GM18907 (cell line): ENCODE measurements at regions not wholly inside any gene's neighbourhood (a gene's known extent, or its start where the extent isn't known, plus 50 kb on each side); places are given as distances from the start of the nearest gene placed in this dataset.
"Not testable (repeated sequence)": the region's sequence is repeated elsewhere in the genome, so short reads cannot be mapped to it uniquely, and the experiment has no call there.

Source experiments
- ATAC-seq: cut with Tn5 transposase; IDR thresholded peaks from one replicate; pipeline ENCODE4 v1.9.1; 2021; ENCODE audit warnings: mild to moderate bottlenecking, moderate library complexity; ENCODE audit not compliant: unreplicated experiment

DNA sequence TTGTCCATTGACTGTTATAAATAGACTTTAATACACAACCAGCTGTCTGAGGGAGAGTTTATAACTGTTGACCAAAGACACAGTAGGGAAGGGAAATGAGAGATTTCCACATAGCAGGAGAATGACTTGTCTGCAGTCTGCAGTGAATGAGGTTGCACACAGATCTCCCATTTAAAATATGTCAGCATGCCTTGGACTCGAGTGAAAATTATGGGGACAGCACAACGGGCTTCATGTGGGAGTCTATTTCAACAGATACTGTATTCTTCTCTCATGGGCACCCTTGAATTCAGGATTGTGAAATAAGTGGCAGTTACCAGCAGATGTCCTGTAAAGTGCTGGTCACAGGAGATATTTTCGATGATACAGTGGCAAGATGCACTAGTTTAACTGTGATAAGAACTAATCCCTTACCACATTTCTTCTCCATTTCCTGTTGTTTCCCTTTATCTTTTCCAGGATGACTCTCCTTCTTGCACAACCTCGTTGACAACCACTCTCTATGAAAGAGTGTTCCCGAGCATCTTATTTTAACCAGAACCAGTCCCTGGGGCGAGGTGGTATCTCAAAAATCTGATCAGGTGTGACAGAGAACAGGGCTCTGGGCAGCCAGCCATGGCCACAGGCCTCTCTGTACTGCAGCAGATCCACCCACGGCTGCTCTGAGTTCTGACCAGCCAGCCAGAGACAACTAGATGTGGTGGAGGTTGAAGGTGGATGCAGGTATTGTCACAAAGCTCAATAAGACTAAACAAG, 51.5 kb upstream of the MAP3K1 start:
- ATAC-seq, result no peak

DNA sequence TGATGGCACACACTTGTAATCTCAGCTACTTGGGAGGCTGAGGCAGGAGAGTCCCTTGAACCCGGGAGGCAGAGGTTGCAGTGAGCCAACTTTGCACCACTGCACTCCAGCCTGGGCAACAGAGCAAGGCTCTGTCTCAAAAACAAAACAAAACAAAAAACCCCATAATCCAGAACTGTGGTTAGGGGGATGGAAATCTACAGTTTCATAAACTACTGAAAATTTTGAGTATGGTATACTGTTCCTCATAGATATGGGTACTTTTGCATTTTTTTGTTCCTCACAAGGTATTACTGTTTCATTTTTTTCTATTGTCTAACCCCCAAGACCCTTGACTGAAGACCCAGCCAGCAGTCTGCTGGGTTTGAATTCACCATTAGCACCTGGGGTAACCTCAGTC, 52.2 kb upstream of the MAP3K1 start:
- no peak for ATAC-seq

DNA sequence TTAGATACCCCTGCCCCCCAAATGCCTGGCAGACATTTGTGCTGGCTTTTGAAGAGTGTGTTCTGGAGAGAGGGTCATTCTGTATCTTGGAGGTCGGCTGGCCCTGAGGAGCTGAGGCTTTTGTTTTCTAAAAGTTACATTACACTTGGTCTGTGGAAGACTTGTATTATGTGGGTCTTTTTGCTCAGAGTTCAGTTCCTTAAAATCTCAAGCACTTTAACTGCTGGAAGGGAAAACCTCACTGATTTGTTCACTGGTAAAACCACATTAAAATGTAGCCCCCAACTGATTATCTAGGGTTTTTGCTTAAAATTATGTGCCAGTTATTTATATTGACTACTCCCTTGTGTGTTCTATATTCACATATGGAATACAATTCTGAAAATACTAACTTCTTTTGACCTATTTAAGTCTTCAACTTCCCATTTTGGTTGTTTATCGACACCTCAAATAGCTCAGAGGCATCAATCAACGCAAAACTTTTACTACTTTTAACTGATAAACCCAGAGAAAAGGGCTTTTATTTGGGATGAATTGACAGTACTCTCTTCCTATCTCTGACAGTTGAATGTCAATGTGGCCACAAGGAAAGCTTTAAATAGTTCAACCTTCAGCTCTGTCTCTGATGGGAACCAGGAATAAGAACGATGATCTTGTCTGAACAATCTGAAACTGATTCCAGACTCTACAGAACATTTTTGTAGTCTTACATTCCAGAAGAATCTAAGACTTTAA, 54.0 kb upstream of the MAP3K1 start:
- ATAC-seq, result no peak

DNA sequence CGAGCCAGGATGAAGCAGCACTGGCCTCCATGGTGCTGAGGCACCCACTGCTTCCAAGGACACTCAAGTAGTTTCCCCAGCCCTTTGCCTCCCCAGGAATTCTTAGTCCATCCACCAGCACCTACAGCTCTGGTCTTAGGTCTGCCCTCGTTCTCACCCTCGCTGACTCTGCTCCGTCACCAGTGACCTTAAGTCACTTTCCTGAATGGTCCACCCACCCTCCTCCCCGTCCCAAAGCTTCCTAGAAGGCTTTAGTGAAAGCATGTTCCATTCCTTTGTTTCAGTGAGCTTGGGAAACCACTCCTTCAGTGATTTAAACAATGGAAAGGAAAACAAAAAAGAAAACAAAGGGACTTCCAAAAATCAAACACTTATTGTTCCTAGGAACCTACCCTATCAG, 54.6 kb upstream of the MAP3K1 start:
- ATAC-seq, result no peak

DNA sequence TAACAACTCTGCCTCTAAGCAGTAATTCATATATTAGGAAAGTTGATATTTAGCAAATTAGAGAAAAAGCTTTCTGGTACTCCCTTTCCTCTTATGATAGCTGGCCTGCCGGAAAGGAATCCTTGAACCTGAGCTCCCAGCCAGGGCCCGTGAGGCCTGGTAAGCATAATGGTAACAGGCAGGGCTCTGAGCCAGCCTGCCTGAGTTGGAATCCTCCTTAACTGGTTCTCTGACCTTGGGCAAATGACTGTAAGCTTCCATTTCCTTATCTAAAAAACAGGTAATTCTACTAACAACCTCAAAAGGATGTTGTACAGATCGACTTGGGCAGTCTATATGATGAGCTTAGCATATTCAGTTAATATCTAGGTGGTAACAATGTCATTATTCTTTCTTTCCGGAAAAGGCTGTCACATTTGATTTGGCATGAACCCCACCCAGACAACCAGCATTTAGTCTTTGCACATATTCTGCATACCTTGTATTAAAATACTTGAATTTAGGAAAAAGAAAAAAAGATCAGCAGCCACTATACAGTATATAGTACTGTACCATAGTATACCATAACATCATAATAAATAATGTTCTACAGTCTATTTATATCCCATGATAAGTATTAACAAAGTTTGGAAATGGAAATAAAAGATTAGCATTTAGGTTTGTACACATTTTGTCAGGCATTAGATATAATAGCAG, 55.7 kb upstream of the MAP3K1 start:
- ATAC-seq, result no peak

DNA sequence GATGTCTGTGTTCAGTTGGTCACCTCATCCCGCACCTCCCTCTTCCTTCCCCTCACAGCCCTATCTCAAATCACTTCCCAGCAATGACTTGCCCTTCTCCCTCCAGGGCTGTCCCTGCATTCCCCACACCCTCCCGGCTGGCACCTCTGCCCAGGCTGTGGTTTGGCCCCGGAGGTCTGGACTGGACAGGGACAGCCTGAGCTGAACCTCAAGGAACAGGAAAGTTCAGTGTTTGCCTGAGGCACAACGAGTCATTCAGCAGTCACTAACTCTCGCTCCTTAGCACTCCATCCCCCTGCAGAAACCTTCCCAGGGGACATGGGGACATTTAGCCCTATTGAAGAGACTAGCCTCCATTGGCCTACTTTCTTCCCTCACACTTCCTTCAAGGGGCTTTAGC, 58.3 kb upstream of the MAP3K1 start:
- no peak for ATAC-seq

DNA sequence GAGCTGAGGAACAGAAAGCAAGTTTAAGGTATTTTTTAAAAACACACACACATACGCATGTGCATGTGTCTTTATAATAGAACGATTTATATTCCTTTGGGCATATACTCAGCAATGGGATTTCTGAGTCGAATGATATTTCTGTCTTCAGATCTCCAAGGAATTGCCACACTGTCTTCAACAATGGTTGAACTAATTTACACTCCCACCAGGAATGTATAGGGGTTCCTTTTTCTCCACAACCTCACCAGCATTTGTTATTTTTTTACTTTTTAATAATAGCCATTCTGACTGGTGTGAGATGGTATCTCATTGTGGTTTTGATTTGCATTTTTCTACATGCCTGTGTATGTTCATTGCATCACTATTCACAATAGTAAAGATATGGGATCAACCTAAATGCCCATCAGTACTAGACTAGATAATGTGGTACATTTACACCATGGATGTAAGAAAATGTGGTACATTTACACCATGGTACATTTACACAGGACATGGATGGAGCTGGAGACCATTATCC, 60.3 kb upstream of the MAP3K1 start:
- no peak for ATAC-seq

DNA sequence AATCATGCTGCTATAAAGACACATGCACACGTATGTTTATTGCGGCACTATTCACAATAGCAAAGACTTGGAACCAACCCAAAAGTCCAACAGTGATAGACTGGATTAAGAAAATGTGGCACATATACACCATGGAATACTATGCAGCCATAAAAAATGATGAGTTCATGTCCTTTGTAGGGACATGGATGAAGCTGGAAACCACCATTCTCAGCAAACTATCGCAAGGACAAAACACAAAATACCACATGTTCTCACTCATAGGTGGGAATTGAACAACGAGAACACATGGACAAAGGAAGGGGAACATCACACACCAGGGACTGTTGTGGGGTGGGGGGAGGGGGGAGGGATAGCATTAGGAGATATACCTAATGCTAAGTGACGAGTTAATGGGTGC, 61.8 kb upstream of the MAP3K1 start:
- ATAC-seq, result not testable (repeated sequence)

DNA sequence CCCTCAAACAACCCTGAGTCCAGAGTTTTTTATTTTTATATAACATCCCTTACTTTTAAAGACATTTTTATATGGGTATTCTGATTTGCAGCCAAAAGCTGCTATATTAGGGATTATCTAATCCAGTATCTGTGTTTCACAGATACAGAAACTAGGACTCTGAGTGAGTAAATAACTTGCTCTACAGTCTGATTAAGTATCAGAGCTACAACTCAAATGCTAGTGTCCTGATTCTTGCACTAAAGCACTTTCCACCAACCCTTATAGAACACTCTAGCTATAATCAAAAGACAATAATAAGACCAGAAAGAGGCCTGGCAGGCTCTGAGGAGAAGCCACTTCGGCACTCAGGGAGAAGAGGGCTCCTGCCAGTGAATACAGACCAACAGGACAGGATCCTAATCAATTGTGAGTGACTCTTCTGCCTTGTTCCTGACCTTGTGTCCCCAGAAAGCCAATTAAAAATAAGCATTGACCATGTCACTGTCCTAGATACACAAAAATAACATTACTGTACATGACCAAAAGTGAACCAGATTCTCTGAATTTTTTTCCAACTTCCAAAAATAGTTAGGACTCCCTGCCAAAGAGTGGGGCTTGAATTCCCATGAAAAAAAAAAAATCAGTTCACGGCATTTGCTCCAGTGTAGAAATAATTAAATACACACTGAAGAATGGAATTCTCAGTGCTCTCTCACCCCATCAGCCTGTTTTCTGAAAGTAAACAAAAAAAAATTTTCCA, 63.6 kb upstream of the MAP3K1 start:
- ATAC-seq, result no peak

DNA sequence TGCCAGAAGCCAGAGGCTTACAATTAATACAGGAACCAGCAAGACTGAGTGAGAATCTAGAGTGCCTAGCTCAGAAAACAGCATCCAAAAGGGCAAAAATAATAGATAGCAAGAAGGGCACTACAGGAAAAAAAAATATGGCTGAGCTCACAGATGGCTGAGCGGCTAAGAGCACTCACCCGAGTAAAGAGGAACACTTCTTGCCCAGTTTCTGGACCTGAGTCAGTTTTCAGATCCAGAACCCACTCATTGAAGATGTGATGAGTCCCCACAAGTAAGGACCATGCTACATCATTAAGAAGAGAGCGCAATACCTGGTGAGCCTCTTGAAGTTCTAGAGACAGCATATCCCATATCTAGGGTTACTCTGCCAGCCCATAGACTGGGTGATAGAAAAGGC, 65.5 kb upstream of the MAP3K1 start:
- ATAC-seq, result no peak

DNA sequence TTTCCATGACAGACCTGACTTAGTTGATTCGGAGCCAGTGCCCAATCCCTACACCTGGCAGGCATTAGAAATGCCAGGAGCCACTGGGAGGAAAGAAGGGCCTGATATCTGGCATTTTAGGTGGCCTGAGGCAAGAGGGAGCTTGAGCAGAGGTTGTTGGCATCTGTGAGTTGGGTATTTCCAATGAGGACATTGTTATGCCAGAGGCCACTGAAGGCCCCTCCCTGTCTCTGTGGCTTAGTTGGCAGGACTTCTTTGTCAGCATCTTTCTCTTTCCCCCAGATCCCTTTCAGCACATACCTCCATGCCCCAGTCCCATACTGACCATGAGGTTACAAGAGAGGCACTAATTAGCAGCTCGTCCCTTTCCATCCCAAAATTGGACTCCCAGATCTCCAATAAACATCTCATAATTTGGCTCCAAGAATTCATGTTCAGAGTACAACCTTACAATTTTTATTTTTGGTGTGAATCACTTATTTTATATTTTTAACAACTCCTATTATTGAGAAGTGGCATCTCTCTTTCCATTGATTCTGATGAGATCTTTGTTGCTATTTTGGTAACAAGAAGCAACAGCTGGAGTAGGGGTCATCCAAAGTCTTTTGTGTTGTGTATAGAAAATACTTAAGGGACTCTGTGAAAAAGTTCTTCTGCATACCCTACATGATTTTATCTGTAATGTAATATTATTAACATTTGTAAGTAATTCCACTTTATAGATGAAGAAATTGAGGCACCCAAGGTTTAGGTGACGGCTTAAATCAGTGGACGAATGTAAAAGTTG, 68.6 kb upstream of the MAP3K1 start:
- ATAC-seq, result no peak

DNA sequence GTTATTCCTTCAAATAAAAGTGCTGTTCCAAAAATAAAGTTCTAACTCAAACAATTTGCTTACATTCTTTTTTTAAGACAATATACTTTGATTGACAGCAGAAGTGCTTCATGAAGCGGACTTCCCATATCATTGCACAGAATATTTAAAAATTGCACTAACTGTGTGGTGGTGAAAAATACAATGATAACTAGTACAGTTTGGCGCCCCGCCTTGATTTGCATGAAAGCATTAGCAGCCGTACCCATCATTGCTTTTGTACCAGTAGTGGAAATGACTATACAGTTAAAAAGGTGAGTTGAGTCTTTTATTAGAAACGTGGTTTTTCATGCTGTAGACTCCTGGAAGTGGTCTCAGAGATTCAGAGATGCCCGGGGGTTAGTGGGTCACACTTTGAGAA, 69.5 kb upstream of the MAP3K1 start:
- no peak for ATAC-seq

DNA sequence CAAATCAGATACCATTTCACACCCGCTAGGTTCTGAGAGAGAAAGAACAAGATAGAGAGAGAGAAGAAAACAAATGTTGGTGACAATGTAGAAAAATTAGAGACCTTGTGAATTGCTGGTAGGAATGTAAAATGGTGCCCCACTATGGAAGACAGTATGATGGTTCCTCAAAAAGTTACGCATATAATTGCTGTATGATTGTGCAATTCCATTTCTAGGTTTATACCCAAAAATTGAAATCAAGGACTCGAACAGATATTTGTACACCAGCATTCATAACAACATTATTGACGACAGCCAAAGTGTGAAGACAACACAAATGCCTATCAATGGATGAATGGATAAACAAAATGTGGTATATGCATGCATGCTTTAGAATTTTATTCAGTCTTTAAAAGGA, 74.5 kb upstream of the MAP3K1 start:
- no peak for ATAC-seq

DNA sequence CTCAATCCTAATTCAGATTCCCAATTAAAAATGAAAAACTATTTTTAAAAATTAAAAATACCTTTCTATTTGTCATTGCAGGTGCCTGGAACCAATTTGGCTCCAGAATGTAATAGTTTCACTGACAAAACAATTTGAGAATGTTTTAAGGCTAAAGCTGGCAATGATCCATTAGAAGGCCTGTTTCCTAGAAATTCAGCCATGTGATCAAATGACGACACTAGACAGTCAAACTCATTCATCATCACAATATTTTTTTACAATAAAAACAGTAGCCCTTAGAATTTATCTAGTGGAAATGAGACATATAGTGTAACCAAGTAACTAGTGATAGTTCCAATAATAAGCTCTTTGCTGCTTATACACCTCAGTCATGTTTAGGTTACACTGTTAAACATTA, 75.4 kb upstream of the MAP3K1 start:
- no peak for ATAC-seq

DNA sequence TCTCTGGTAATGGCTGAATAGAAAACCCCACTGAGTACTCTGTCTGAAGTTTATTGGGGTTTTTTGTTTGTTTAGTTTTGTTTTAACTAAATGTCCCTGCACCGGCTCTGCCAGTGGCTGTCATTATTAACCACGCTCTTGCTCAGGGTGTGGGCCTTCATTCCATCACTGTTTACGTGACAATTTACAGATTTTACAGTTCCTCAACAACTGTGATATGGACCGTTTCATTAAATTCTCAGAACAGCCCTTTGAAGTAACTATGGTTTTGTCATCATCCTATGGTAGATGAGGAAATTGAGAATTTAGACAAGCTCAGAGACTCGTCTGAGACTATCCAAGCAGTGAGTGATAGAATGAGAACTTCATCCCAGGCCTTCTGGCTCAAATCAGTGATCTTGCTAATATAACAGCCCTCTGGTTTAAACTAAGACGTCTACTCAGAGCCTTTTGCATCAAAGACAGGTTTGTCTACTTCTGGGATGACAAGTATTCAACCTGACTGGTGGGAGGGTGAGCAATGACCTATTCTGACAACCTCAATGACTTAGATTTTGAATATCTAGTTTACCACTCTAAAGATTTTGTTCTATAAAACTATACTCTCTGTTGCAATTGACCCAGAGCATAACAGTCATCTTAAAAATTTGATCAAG, 77.3 kb upstream of the MAP3K1 start:
- ATAC-seq, result no peak

DNA sequence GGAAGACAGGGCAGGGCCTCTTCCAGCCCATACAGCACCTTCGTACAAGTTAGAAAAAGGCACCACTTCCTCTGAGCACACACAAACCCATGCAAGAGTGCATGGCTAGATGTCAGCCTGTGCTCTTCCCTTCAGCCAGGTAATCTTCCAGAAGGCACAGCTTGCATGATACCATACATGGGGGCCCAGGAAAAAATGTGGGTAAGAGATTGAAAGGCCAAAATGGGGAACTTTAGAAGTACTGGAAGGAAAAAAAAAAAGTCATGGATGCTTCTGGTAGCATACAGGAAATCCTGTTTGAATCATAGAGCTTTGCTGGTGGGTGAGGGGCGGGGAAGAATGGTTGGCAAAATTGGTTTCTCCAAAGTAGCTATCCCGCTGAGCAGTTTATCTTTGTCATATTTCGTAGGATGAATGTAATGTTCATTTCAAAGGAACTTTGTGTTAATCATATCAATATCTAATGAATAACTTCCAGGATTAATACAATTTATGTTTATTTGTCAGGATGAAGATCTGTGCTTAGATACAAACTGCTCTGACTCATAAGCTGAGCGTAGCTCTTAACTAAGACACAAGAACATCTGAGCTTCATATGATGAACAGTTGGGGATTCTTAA, 78.2 kb upstream of the MAP3K1 start:
- ATAC-seq, result no peak

DNA sequence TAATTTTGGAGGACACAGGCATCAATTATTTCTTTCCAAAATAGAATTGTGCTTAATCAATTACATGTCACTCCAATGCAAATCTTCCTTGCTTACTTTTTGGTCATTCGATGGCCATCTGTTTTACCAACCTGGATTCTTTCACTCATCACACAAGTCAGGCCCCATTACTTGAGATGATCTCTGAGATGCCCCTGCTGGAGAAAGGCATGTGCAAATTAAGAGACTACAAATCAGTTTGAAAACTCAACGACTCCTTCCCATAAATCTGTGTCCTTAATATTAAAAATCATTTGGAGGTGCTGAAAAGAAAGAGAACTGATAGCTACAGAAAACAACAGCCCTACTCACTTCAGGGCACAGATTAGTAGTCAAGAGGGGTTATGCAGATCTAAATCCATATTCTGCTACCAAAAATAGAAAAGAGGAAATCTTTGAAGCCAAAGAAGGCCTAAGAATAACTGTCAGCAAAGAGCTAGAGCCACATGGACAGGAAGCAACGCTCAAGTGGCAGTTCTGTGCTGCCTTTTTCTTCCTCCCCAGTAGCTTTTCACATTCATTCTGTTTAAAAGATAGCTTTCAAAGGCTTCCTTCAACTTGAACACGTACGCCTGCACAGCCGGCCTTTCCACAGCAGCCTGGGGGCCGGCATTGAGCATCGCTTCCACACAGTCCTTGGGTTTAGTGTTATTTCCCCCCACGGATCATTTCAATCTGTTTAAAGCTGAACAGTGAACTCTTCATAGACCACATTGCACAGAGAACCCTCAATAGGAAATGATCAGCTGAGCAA, 79.3 kb upstream of the MAP3K1 start:
- no peak for ATAC-seq

DNA sequence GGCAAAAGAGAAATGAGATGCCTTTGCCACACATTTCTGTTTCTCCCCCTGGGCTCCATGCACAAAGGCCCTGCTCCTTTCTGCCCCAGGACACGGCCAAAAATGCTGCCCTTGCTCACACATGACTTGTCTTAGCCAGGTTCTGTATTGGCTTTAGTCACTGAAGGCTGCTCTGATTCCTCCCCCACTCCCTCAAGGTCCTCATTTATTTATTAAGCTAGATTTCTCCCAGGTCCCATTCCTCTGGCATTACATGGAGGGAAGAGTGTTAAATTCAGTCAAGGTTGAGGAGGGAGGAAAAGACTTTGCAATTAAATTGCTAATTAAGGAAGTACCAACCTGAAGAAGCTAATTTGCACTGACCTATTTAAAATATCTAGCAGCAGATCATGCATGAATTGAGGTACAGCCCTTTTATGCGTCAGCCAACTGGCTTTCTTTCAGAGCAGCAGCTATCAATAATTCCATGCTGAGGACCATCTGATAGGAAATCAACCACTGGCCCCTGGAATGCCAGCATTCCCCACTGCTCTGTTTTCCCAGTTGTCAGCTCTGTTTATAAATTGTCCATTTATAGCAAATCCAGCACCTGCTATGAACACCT, 81.2 kb upstream of the MAP3K1 start:
- no peak for ATAC-seq
